KMS-11 (cell line): ENCODE measurements at regions not wholly inside any gene's neighbourhood (a gene's known extent, or its start where the extent isn't known, plus 50 kb on each side); places are given as distances from the start of the nearest gene placed in this dataset.

ENCODE experiments used
- H2AFZ ChIP-seq: fragments of 200-600 bp; sonication (generic); 2 replicates; pipeline ENCODE4 v1.6.1; 2016; ENCODE audit warnings: antibody characterized with exemption, mixed run types, low read depth
- H3K27ac ChIP-seq: fragments of 200-600 bp; sonication (generic); 2 replicates; pipeline ENCODE4 v1.6.1; 2016; ENCODE audit warnings: mild to moderate bottlenecking, mixed run types
- H3K27me3 ChIP-seq: fragments of 200-600 bp; sonication (generic); 2 replicates; pipeline ENCODE4 v1.6.1; 2017; ENCODE audit warnings: mild to moderate bottlenecking, low read depth, mixed run types, moderate library complexity; ENCODE audit not compliant: insufficient read depth
- H3K36me3 ChIP-seq: fragments of 200-600 bp; sonication (generic); 2 replicates; pipeline ENCODE4 v1.6.1; 2017; ENCODE audit warnings: mild to moderate bottlenecking, mixed run types; ENCODE audit not compliant: insufficient read depth
- H3K4me1 ChIP-seq: fragments of 200-600 bp; sonication (generic); 2 replicates; pipeline ENCODE4 v1.6.1; 2016; ENCODE audit warnings: mild to moderate bottlenecking, low read depth, mixed run types; ENCODE audit not compliant: poor library complexity, severe bottlenecking
- H3K4me2 ChIP-seq: fragments of 200-600 bp; sonication (generic); 2 replicates; pipeline ENCODE4 v1.7.0; 2016; ENCODE audit warnings: mild to moderate bottlenecking, mixed run types
- H3K4me3 ChIP-seq: fragments of 200-600 bp; sonication (generic); IDR thresholded peaks from 2 replicates; pipeline ENCODE4 v1.6.1; 2017; ENCODE audit warnings: low read depth, low read length, mixed read lengths; ENCODE audit not compliant: insufficient read depth
- H3K79me2 ChIP-seq: fragments of 200-600 bp; sonication (generic); 2 replicates; pipeline ENCODE4 v1.6.1; 2016; ENCODE audit warnings: low read depth, mixed run types; ENCODE audit not compliant: insufficient read depth
- H3K9ac ChIP-seq: fragments of 200-600 bp; sonication (generic); 2 replicates; pipeline ENCODE4 v1.6.1; 2016; ENCODE audit warnings: mild to moderate bottlenecking, mixed run types
- H4K20me1 ChIP-seq: fragments of 200-600 bp; sonication (generic); 2 replicates; pipeline ENCODE4 v1.6.1; 2016; ENCODE audit warnings: mild to moderate bottlenecking, mixed run types; ENCODE audit not compliant: insufficient read depth
- TF ChIP-seq, protein P1 (sequence below): fragments of 200-600 bp; sonication (generic); conservative IDR thresholded peaks from 2 replicates; pipeline ENCODE4 v1.6.1; 2017; ENCODE audit warnings: low read depth, mild to moderate bottlenecking, antibody characterized with exemption, low read length, moderate library complexity, mixed read lengths

DNA sequence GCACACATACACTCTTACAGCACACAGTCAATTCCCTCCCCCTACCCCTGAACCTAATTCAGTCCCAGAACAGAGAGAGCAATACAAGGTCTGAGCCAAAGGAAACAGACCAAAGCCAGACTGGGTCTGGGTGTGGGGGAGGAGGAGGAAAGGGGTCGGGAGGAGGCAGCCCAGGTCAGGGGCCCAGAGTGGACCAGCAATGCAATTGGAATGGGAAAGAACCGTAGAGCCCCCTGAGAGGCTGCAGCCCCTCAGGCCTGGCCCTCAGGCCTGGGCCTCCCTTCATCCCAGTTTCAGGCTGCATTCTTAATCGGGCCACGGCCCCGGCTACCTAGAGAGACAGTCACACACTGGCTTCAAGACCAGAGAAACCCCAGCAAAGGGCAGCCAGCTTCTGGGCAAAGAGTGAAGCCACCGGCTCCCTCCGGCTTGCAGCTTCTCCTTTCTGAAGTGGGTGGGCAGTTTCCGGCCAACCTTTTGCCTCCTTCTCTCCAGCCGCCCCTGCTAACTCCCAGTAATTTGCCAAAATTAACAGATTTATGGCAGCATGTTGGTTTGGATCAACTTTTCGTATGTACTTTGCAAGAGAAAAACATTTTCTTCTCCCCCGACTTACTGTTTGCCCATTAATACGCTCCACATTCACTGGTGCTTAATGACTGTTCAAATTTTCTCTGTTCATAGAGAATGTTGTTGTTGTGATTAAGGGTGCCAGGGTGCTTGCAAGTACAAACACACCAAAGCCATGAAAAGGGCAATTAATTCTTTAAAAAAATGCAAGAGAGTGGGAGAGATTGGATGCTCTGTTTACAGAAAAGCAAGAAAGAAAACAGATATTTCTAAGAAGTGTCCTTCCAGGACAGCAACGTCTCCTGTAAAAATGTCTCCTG is 488.3 kb downstream of the MN1 start:
- H3K4me1 ChIP-seq, result no peaks in the 10 kb centered on the region
- no peak overlapping the region for H2AFZ ChIP-seq
- H4K20me1 ChIP-seq, result no peaks in the 10 kb centered on the region
- TF ChIP-seq, protein P1, sequence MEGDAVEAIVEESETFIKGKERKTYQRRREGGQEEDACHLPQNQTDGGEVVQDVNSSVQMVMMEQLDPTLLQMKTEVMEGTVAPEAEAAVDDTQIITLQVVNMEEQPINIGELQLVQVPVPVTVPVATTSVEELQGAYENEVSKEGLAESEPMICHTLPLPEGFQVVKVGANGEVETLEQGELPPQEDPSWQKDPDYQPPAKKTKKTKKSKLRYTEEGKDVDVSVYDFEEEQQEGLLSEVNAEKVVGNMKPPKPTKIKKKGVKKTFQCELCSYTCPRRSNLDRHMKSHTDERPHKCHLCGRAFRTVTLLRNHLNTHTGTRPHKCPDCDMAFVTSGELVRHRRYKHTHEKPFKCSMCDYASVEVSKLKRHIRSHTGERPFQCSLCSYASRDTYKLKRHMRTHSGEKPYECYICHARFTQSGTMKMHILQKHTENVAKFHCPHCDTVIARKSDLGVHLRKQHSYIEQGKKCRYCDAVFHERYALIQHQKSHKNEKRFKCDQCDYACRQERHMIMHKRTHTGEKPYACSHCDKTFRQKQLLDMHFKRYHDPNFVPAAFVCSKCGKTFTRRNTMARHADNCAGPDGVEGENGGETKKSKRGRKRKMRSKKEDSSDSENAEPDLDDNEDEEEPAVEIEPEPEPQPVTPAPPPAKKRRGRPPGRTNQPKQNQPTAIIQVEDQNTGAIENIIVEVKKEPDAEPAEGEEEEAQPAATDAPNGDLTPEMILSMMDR, result no peak
- H3K79me2 ChIP-seq, result no peaks in the 10 kb centered on the region
- no peak overlapping the region for H3K27ac ChIP-seq
- H3K36me3 ChIP-seq, result no peaks in the 10 kb centered on the region
- H3K9ac ChIP-seq, result no peak overlapping the region
- H3K27me3 ChIP-seq, result peaks cover 2% of the 10 kb centered on the region; the same call in 1 of the 2 replicates
- H3K4me2 ChIP-seq, result no peak overlapping the region
- no peak overlapping the region for H3K4me3 ChIP-seq

DNA sequence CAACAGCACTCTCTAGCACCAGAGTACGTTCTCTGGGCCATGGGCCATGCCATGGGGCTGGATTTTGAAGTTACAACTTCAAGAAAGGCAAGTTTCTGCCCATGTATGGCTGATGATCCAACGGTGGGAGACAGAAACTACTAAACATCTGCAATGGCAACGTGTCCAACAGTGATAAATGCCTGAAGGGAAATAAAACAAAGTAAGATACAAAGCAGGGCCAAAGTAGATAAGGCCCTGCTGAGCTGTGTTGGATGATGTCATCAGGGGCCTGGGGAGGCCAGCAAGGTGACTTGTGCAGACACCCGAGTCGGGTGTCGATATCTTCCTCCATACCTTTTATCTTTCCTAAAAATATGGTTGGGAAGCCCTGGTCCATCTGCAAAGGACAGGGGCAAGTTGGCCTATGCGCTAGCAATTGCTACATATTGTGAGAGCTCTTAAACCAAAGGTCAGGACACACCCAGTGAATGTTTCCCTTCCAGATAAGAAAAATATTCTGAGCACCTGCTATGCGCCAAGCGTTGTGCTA is 487.2 kb downstream of the MN1 start:
- H3K4me1 ChIP-seq, result no peaks in the 10 kb centered on the region
- peaks cover 2% of the 10 kb centered on the region; the same call in 1 of the 2 replicates for H3K27me3 ChIP-seq
- no peak overlapping the region for H3K4me3 ChIP-seq
- H3K27ac ChIP-seq, result no peak overlapping the region
- no peak overlapping the region for H2AFZ ChIP-seq
- no peaks in the 10 kb centered on the region for H3K79me2 ChIP-seq
- TF ChIP-seq, protein P1, result no peak
- H4K20me1 ChIP-seq, result no peaks in the 10 kb centered on the region
- H3K36me3 ChIP-seq, result no peaks in the 10 kb centered on the region
- no peak overlapping the region for H3K4me2 ChIP-seq
- no peak overlapping the region for H3K9ac ChIP-seq

DNA sequence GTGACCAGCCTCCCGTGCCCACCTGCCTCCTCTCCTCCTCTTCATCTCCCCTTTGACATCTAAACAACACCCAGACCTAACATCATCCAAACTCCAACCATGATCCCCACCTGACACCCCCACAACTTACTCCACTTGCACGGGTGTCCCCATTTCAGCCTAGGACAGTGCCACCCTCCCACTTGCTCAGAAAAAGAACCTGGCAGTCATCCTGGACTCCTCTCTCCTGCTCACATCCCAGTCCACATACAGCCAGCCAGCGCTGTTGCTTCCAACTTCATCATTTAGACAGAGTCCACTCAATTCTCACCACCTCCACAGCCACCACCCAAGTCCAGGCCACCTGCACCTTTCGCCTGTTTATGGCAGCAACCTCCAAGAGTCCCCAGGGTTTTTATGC is 485.7 kb downstream of the MN1 start:
- H3K4me1 ChIP-seq, result no peaks in the 10 kb centered on the region
- no peak overlapping the region for H3K27ac ChIP-seq
- no peak overlapping the region for H3K4me2 ChIP-seq
- no peaks in the 10 kb centered on the region for H3K36me3 ChIP-seq
- peaks cover 2% of the 10 kb centered on the region; the same call in 1 of the 2 replicates for H3K27me3 ChIP-seq
- H4K20me1 ChIP-seq, result no peaks in the 10 kb centered on the region
- H2AFZ ChIP-seq, result no peak overlapping the region
- H3K4me3 ChIP-seq, result no peak overlapping the region
- H3K79me2 ChIP-seq, result no peaks in the 10 kb centered on the region
- TF ChIP-seq, protein P1, result no peak
- H3K9ac ChIP-seq, result no peak overlapping the region

DNA sequence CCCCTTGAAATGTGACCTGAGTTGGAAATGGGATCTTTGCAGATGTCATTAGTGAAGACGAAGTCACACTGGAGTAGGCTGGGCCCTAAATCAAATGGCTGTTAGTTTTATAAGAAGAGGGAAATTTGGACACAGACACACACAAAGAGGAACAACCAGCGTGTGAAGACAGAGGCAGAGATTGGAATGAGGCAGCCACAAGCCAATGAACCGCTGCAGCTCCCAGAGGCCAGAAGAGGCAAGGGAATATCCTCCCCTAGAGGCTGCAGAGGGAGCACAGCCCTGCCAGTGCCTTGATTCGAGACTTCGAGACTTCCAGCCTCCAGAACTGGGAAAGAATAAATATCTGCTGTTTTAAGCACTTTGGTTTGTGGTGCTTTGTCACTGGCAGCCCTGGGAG is 484.5 kb downstream of the MN1 start:
- TF ChIP-seq, protein P1, result no peak
- Histone ChIP-seq H2AFZ (no peak overlapping the region), H3K27ac (no peak overlapping the region), H3K4me3 (no peak overlapping the region), H3K4me1 (no peaks in the 10 kb centered on the region), H3K9ac (no peak overlapping the region), H3K4me2 (no peak overlapping the region), H3K27me3 (peaks cover 2% of the 10 kb centered on the region; the same call in 1 of the 2 replicates), H3K36me3 (no peaks in the 10 kb centered on the region), H3K79me2 (no peaks in the 10 kb centered on the region), H4K20me1 (no peaks in the 10 kb centered on the region)
